RCC 7860 (cell line): ENCODE measurements at regions not wholly inside any gene's neighbourhood (a gene's known extent, or its start where the extent isn't known, plus 50 kb on each side); places are given as distances from the start of the nearest gene placed in this dataset.

ENCODE experiments used
- DNase-seq: peaks from one replicate; pipeline ENCODE4 v3.0.0-alpha.2; 2015; ENCODE audit warnings: low spot score
- FAIRE-seq: peaks from 2 replicates; lab custom pipeline; 2012; peaks lifted over from hg19 to GRCh38; lab: Jason Lieb, UNC

- no peak for FAIRE-seq
- no peak for DNase-seq
Observed at GRCh38 chr2:121895723-121896571, 140.5 kb downstream of the TSN start.

GRCh38 chr2:121897335-121897970, 142.0 kb downstream of the TSN start:
- DNase-seq (no peak), FAIRE-seq (no peak)

GRCh38 chr2:121898483-121898882, 143.0 kb downstream of the TSN start:
- no peak for DNase-seq
- FAIRE-seq = no peak

- DNase-seq (no peak), FAIRE-seq (no peak)
Observed at GRCh38 chr2:121900391-121900790, 144.9 kb downstream of the TSN start.

- FAIRE-seq = no peak
Observed at GRCh38 chr2:121902171-121902591, 146.7 kb downstream of the TSN start.

GRCh38 chr2:121902616-121903015, 147.2 kb downstream of the TSN start:
- DNase-seq (no peak), FAIRE-seq (no peak)

More at GRCh38 chr2:121902171-121902591, 146.7 kb downstream of the TSN start:
- no peak for DNase-seq

- FAIRE-seq (no peak), DNase-seq (no peak)
Observed at GRCh38 chr2:121903037-121903689, 147.7 kb downstream of the TSN start.

- FAIRE-seq = no peak
Observed at GRCh38 chr2:121904656-121905055, 149.2 kb downstream of the TSN start.

GRCh38 chr2:121905201-121905600, 149.8 kb downstream of the TSN start:
- no peak for FAIRE-seq
- DNase-seq = no peak

More at GRCh38 chr2:121904656-121905055, 149.2 kb downstream of the TSN start:
- no peak for DNase-seq

GRCh38 chr2:121906170-121906569, 150.7 kb downstream of the TSN start:
- no peak for FAIRE-seq
- no peak for DNase-seq

- FAIRE-seq (no peak), DNase-seq (no peak)
Observed at GRCh38 chr2:121907928-121908327, 152.5 kb downstream of the TSN start.

GRCh38 chr2:121910139-121910538, 154.7 kb downstream of the TSN start:
- FAIRE-seq (no peak), DNase-seq (no peak)

- FAIRE-seq = no peak
Observed at GRCh38 chr2:121911036-121911435, 155.6 kb downstream of the TSN start.

GRCh38 chr2:121917143-121917542, 161.7 kb downstream of the TSN start:
- FAIRE-seq = no peak
- DNase-seq = no peak

More at GRCh38 chr2:121911036-121911435, 155.6 kb downstream of the TSN start:
- DNase-seq = no peak

- FAIRE-seq = no peak
- DNase-seq = no peak
Observed at GRCh38 chr2:121918231-121918630, 162.8 kb downstream of the TSN start.

GRCh38 chr2:121919803-121920202, 164.4 kb downstream of the TSN start:
- no peak for FAIRE-seq
- DNase-seq = no peak

GRCh38 chr2:121925466-121925865, 170.0 kb downstream of the TSN start:
- peak; percentile 10 for DNase-seq
- no peak for FAIRE-seq

GRCh38 chr2:121943285-121943684, 187.8 kb downstream of the TSN start:
- no peak for DNase-seq
- FAIRE-seq = no peak

GRCh38 chr2:121944072-121944831, 188.8 kb downstream of the TSN start:
- FAIRE-seq = no peak
- DNase-seq = peak; percentile 24

GRCh38 chr2:121947674-121948073, 192.2 kb downstream of the TSN start:
- no peak for FAIRE-seq
- no peak for DNase-seq

GRCh38 chr2:121949271-121949670, 193.8 kb downstream of the TSN start:
- DNase-seq (no peak), FAIRE-seq (no peak)
